DMS 273 treated with DMSO at 0.1 percent for 48 hours (cell line): ENCODE measurements at regions not wholly inside any gene's neighbourhood (a gene's known extent, or its start where the extent isn't known, plus 50 kb on each side); places are given as distances from the start of the nearest gene placed in this dataset.
"Not testable (repeated sequence)": the region's sequence is repeated elsewhere in the genome, so short reads cannot be mapped to it uniquely, and the experiment has no call there.

Source experiments
- DNase-seq: peaks from one replicate; lab custom pipeline; 2025; lab: John Stamatoyannopoulos, UW

- DNase-seq = no peak
Measured at GRCh38 chr1:30092051-30092858, 631.1 kb downstream of the MATN1 start.

- no peak for DNase-seq
Measured at GRCh38 chr1:30090162-30090820, 633.1 kb downstream of the MATN1 start.

GRCh38 chr1:30089024-30089430 lies 634.4 kb downstream of the MATN1 start:
- no peak for DNase-seq

- no peak for DNase-seq
Measured at GRCh38 chr1:30088594-30088993, 634.8 kb downstream of the MATN1 start.

GRCh38 chr1:30087465-30087864 lies 635.9 kb downstream of the MATN1 start:
- no peak for DNase-seq

GRCh38 chr1:30085811-30086770 lies 637.3 kb downstream of the MATN1 start:
- no peak for DNase-seq

GRCh38 chr1:30084909-30085571 lies 638.3 kb downstream of the MATN1 start:
- DNase-seq = no peak

- no peak for DNase-seq
Measured at GRCh38 chr1:30083800-30084464, 639.5 kb downstream of the MATN1 start.

- no peak for DNase-seq
Measured at GRCh38 chr1:30081379-30082102, 641.8 kb downstream of the MATN1 start.

- DNase-seq = not testable (repeated sequence)
Measured at GRCh38 chr1:30075916-30076315, 647.5 kb downstream of the MATN1 start.

GRCh38 chr1:30068787-30069472 lies 654.5 kb downstream of the MATN1 start:
- no peak for DNase-seq

GRCh38 chr1:30064547-30064946 lies 658.8 kb downstream of the MATN1 start:
- no peak for DNase-seq

- DNase-seq = no peak
Measured at GRCh38 chr1:30063621-30064280, 659.6 kb downstream of the MATN1 start.

- DNase-seq = no peak
Measured at GRCh38 chr1:30061292-30062220, 661.8 kb downstream of the MATN1 start.

GRCh38 chr1:30060738-30061137 lies 662.6 kb downstream of the MATN1 start:
- DNase-seq = no peak

GRCh38 chr1:30058970-30059369 lies 664.4 kb downstream of the MATN1 start:
- DNase-seq = no peak

GRCh38 chr1:30054126-30054525 lies 669.3 kb downstream of the MATN1 start:
- no peak for DNase-seq

GRCh38 chr1:30052178-30052577 lies 671.2 kb downstream of the MATN1 start:
- DNase-seq = no peak
